Neural crest cell (in vitro differentiated cells): ENCODE measurements at regions not wholly inside any gene's neighbourhood (a gene's known extent, or its start where the extent isn't known, plus 50 kb on each side); places are given as distances from the start of the nearest gene placed in this dataset.

Experiments used
- DNase-seq: peaks from one replicate; pipeline ENCODE4 v3.0.0; 2021; ENCODE audit warnings: low read depth, mixed read lengths, low spot score
- H3K27ac Mint-ChIP-seq: one replicate; pipeline ENCODE4 v1.8.0; 2021; ENCODE audit warnings: mild to moderate bottlenecking, mixed read lengths; ENCODE audit not compliant: unreplicated experiment
- H3K27me3 Mint-ChIP-seq: 2 replicates; pipeline ENCODE4 v1.8.0; 2021; ENCODE audit warnings: low read depth, mild to moderate bottlenecking, mixed read lengths
- H3K36me3 Mint-ChIP-seq: 2 replicates; pipeline ENCODE4 v1.8.0; 2021; ENCODE audit warnings: low read depth, mild to moderate bottlenecking, mixed read lengths
- H3K4me1 Mint-ChIP-seq: 2 replicates; pipeline ENCODE4 v1.8.0; 2021; ENCODE audit warnings: mixed read lengths
- H3K4me3 Mint-ChIP-seq: one replicate; pipeline ENCODE4 v1.8.0; 2021; ENCODE audit warnings: mild to moderate bottlenecking, mixed read lengths
- H3K9me3 Mint-ChIP-seq: 2 replicates; pipeline ENCODE4 v1.8.0; 2021; ENCODE audit warnings: mixed read lengths
- TF ChIP-seq, protein P1 (sequence below): fragments of 200-600 bp; sonication (generic); conservative IDR thresholded peaks from 2 replicates; pipeline ENCODE4 v1.5.0; 2021; ENCODE audit warnings: antibody characterized with exemption, mild to moderate bottlenecking

DNA sequence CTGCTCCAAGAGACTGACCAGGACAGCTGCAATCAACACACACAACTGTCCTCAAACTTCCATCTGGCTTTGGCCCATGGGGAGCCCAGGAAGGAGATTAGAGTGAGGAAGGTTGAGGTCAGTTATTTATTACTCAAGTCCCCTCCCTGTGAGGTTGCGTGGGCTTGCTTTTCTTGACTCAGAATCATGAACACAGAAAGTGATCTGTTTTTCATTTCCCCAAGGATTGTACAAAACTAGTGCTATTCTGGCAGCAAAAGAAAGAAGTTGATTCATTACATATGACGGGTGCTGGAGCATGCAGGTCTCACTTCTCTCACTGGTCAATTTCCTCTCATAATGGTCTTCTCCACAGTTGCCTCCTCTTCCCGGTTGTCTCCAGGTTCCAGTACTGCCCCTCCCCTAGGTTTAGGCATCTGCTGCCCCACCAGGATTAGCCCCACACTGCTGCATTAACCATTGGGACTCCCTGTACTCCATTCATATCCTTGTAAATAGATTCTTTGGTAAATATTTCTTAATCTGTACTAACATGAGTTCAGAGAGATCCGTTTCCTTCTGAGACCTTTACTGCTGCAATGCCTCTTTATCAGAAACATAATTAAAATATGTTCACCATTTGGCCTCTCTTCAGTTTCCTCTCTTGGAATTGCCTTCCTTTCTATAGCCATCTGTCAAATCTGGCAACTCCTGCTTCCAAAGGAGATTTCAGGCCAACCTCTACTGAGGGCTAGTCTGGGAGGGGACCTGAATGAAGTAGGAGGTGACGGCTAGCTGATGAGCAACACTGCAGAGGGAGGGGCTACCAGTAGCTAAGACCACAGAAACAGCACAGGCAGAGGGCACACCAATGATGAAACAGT is 888.8 kb downstream of the QKI start:
- TF ChIP-seq, protein P1, sequence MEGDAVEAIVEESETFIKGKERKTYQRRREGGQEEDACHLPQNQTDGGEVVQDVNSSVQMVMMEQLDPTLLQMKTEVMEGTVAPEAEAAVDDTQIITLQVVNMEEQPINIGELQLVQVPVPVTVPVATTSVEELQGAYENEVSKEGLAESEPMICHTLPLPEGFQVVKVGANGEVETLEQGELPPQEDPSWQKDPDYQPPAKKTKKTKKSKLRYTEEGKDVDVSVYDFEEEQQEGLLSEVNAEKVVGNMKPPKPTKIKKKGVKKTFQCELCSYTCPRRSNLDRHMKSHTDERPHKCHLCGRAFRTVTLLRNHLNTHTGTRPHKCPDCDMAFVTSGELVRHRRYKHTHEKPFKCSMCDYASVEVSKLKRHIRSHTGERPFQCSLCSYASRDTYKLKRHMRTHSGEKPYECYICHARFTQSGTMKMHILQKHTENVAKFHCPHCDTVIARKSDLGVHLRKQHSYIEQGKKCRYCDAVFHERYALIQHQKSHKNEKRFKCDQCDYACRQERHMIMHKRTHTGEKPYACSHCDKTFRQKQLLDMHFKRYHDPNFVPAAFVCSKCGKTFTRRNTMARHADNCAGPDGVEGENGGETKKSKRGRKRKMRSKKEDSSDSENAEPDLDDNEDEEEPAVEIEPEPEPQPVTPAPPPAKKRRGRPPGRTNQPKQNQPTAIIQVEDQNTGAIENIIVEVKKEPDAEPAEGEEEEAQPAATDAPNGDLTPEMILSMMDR: no peak
- peaks cover 3% of the 10 kb centered on the region for H3K36me3 Mint-ChIP-seq
- peak overlapping the region; percentile 79 for H3K27ac Mint-ChIP-seq
- no peaks in the 10 kb centered on the region for H3K27me3 Mint-ChIP-seq
- peaks cover 11% of the 10 kb centered on the region for H3K9me3 Mint-ChIP-seq
- H3K4me3 Mint-ChIP-seq: no peak overlapping the region
- no peak for DNase-seq
- H3K4me1 Mint-ChIP-seq: peaks cover 13% of the 10 kb centered on the region

DNA sequence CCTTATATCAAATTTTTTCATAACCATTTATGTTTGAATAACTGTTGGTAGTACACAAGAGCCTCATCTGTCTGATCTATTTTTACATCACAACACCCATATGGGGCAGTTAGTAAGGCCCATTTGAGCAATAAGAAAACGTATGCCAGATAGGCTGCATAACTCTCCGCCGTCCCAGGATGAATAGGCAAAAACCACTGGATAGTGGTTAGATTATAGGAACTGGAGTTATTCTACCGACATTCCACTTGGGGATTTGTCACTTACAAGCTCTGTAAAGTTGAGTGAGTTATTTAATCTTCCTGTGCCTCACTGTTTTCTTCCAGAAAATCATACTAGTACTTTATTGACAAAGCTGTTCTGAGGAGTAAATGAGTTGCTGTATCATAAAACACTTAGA is 881.9 kb downstream of the QKI start:
- Mint-ChIP-seq H3K27me3 (no peaks in the 10 kb centered on the region), H3K27ac (no peak overlapping the region), H3K4me1 (peaks cover 20% of the 10 kb centered on the region), H3K36me3 (peaks cover 2% of the 10 kb centered on the region), H3K9me3 (no peaks in the 10 kb centered on the region), H3K4me3 (no peak overlapping the region)
- DNase-seq: no peak
- TF ChIP-seq, protein P1: no peak

DNA sequence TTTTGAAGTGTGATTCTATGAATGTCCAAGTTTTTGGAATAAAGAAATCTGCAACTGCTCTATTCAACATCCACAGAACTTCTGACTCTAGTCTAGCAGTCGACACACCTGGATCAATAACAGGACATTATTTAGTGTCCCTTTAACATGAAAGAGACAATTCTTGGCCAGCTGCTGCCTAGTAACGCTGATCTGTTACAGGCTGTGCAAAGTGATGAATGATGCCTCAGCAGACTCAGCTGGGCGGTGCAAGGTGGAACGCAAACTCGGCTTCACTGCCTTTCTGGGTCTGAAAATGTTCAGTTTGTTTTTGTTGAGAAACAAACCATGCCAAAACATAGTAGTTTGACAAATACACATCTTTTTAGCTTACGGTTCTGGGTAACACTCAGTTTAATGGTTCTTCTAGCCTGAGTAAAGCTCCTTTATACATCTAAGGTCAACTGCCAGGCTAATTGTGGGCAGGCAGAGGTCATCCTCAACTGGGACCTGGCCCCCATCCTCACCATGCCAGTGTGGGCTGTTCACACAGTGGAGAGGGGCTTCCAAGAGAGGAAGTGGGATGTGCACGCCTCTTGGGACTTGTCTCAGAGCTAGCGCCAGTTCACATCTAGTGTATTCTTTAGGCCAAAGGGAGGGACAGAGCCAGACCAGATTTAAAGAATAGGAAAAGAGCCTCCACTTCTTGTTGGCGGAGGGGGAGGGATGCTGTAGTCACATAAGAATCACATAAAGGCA is 879.7 kb downstream of the QKI start:
- Mint-ChIP-seq H3K27ac (peak overlapping the region; percentile 87), H3K4me3 (no peak overlapping the region), H3K36me3 (peaks cover 6% of the 10 kb centered on the region), H3K27me3 (no peaks in the 10 kb centered on the region), H3K9me3 (no peaks in the 10 kb centered on the region), H3K4me1 (peaks cover 17% of the 10 kb centered on the region)
- TF ChIP-seq, protein P1: no peak
- no peak for DNase-seq

DNA sequence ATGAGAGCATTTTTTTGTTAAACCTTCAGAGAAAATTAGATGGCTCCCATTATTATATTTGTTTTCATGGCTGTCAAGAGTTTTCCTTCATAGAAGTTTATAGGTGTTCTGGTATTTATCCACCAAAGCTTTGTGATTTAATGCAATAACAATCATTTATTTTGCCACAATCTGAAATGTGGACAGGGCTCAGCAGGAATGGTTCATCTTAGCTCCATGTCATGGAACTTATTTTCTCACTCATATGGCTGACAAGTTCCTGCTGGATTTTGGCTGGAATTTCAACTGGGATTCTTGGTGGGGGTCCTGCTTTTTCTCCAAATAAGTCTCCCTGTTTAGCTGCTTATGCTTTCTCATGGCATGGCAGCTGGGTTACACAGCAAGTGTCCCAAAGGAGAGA is 876.7 kb downstream of the QKI start:
- Mint-ChIP-seq H3K9me3 (no peaks in the 10 kb centered on the region), H3K27me3 (no peaks in the 10 kb centered on the region), H3K36me3 (peaks cover 4% of the 10 kb centered on the region), H3K27ac (no peak overlapping the region), H3K4me3 (no peak overlapping the region), H3K4me1 (peaks cover 13% of the 10 kb centered on the region)
- TF ChIP-seq, protein P1: no peak
- no peak for DNase-seq

DNA sequence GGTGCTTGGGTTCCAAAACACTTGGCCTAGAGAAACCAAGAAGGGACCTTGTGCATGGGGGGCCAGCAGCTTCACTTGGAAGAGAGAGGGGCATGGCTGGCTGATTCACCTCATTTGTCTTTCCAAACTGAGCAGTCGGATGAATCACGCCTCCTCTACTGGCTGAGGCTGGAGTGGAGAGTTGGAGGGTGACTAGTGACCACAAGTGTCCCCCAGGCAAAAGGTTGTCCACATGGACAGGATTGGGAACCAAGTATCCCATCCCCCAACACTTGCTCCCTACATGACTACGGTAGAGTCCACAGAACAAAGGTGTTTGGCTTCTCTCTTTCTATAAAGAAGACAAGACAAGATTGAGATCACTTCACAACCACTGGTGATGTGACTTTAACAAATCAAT is 875.6 kb downstream of the QKI start:
- Mint-ChIP-seq H3K36me3 (peaks cover 4% of the 10 kb centered on the region), H3K27ac (no peak overlapping the region), H3K27me3 (no peaks in the 10 kb centered on the region), H3K4me3 (no peak overlapping the region), H3K4me1 (peaks cover 9% of the 10 kb centered on the region), H3K9me3 (no peaks in the 10 kb centered on the region)
- TF ChIP-seq, protein P1: no peak
- DNase-seq: no peak
